HG03442 (cell line): ENCODE measurements at regions not wholly inside any gene's neighbourhood (a gene's known extent, or its start where the extent isn't known, plus 50 kb on each side); places are given as distances from the start of the nearest gene placed in this dataset.
"Not testable (repeated sequence)": the region's sequence is repeated elsewhere in the genome, so short reads cannot be mapped to it uniquely, and the experiment has no call there.

Experiments used
- ATAC-seq: cut with Tn5 transposase; IDR thresholded peaks from one replicate; pipeline ENCODE4 v1.9.1; 2021; ENCODE audit warnings: mild to moderate bottlenecking, moderate library complexity; ENCODE audit not compliant: unreplicated experiment

DNA sequence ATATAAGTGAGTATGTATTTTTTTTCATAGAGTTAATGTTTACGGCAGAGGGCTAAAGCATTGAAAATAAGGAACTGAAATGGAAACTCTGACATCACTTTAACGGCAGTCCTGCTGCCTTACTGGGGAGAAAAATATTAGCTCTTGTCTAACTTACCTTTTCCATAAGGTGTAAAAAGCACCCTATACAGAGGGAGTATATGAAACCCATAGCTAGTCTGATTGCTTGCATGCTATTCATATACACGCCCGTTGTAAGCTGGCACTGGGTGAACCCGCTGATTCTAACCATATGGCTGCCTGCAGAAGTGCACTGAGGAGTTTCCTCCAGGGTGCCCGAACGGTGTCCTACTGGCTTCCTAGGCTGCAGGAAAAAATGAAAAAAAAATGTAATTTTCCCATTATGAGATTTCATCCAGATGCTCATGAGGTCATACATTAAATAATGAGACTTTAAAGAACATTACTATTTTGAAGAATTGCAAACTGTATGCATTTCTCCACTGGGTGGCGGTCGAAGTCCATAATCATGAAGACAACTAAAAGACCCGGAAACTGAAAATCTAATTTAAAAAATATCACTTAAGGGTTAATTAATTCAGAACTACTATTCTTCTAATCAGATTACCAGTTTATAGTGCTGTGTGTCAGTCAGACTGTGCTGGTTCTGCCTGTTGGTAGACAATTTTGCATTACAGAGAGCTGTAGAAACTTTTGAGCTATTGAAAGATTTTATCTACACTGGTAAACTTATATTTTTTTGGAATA is 144.7 kb downstream of the ALX1 start:
- peak; percentile 82 for ATAC-seq

DNA sequence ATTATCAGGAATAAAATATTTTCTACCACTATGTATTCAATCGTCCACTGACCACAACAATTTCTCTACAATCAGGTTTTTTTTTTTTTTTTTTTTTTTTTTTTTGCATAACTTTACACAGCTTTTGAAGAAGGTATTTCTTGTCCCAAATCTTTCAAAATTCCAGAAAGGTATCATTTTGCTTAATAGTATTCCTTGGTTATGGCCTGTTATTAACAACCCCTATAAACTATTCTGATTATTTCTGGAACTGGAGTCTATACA is 145.3 kb downstream of the ALX1 start:
- no peak for ATAC-seq

- ATAC-seq: no peak
Observed at GRCh38 chr12:85425926-85426325, 145.9 kb downstream of the ALX1 start.

GRCh38 chr12:85433148-85433547 is 153.1 kb downstream of the ALX1 start:
- ATAC-seq: not testable (repeated sequence)

- ATAC-seq: no peak
Observed at GRCh38 chr12:85440271-85440670, 160.3 kb downstream of the ALX1 start.

- ATAC-seq: no peak
Observed at GRCh38 chr12:85441025-85441424, 161.0 kb downstream of the ALX1 start.

DNA sequence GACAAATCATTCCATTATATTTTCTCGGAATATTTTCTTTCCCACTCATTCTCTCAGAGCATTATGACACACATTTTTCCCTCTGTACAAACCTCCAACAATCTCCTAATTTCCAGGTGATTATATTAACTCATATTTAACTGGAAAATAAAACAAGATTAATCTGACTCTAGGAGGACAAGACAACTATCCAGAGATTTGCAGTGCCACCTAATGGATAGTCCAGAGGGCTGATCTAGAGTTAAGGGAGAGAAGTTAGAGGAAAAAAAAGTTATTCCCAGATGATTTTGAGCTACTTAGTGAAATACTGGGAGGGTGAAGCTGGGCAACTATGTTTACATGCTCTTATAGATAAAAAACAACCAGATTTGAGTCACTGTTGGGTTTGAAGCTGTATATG is 161.7 kb downstream of the ALX1 start:
- no peak for ATAC-seq

DNA sequence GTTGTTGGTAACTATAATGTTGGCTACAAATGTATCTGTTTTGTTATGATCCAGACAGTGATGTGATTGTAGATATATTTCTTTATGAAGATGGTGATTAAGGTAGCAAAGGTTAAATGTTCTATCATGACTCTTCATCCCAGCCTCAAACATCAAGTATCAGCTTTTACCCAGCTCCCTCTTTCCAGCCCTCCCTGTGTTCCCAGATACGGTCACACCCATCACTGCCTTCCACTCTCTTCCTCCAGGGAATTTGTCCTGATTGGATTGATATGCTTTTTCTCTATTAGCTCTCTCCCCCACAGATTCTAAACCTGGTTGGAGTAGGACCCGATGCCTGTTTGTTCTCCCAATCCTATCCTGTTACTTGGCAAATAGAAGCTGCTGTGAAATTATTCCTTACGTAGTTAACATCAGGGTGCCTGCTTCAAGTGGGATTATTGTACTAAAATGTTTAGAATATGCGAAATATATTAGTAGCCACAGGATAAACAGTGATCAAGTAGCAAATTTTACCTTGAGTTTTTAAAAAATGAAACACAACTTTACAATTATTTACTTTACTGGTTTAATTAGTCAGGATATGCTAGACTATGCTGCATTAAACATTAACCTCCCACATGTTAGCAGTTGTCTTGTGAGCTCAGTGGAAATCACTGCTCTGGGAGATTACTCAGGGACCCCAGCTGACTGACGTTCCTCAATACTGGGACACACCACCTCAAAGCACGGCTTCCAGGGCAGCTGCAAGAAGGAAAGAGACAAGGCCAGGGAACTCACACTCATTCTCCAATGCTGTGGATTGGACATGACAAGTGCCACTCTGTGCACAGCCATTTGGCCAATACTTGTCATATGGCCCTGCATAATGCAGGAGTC is 165.3 kb downstream of the ALX1 start:
- ATAC-seq: no peak

- ATAC-seq: no peak
Observed at GRCh38 chr12:85448031-85448430, 168.0 kb downstream of the ALX1 start.

DNA sequence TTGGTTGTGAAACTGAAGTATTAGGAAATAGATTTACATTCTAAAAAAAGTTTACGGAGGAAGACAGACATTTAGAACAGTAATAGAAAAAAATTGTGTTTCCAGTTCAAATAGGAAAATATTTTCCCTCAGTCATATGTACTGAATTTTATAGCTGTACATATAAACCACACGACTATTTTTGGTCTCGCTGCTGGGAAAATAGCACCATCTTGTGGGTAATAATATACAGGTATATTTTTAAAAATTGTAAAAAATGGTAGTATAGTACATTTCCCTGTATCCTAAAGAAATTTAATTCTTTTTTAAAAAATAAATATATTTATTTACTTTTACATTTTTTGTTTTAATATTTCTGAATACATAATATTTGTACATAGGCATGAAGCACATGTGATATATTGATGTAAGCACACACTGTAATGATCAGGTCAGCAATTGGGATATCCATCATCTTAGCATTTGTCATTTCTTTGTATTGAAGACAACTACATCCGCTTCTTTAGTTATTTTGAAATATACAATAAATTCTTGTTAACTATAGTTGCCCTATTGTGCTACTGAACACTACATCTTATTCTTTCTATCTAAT is 168.6 kb downstream of the ALX1 start:
- ATAC-seq: no peak

DNA sequence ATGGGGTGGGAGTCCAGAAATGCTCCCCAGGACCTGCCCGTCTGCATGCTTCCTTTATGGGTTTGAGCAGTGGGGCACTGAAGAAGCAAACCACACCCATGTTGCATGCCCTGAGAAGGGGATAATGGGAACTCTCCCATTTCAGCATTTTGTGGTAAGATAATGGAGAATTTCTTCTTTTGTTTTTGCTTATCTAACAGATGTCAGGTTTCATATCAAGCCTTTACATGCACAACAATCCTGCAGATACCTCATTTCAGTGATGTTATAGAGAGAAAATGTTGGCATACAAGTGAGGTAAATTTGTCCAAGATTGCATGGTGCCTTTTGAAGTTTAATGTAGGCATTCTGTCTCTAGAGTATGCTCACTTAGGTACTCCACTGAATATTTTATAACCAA is 177.0 kb downstream of the ALX1 start:
- no peak for ATAC-seq

- no peak for ATAC-seq
Observed at GRCh38 chr12:85461127-85461526, 181.1 kb downstream of the ALX1 start.

- ATAC-seq: no peak
Observed at GRCh38 chr12:85462888-85463287, 182.9 kb downstream of the ALX1 start.

DNA sequence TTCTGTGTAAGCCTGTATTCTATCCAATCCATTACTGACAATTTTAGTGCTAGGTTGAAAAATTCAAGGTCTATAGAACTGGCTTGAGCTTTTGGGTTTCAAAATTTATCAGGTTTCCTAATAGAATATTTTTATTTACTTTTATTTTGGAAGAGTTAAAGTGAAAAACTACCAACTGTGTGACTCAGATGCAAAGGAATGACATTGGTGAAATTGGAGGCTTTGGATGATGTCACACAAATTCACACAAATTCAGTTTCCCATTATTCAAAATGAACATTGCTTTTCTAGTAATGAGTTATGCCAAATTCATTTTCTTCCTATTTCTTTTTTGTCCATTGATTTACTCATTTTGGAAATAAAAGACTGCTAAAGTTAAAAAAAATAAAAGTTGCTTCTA is 186.9 kb downstream of the ALX1 start:
- ATAC-seq: no peak

DNA sequence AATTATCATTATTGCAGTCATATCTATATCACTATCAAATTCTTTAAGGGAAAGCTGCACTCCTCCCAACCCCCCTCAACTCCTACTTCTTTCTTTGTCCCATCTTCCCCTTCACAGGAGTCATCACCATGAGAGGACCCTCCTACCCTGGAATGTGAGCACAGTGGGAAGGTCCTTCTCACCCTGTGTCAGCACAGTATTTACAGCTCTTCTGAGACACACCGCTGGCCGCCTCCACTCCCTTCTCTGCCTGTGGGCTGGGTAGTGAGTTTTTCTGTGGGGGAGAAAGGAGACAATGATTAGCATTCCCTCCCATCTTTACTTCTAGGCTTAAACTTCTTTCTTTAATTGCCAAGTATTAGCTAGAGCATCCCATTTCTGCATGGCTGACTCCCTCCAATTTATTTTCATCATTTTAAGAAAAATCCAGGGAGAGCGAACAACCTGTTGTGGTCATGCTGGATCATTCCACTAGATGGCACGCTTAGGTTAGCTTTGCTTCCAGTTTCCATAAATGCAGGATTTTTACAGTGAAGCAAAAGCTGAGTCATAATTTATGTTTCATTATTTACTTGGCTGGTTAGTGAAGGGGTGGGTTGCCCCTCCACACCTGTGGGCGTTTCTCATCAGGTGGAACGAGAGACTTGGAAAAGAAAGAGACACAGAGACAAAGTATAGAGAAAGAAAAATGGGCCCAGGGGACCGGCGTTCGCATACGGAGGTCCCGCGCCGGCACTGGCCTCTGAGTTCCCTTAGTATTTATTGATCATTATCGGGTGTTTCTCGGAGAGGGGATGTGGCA is 188.5 kb downstream of the ALX1 start:
- peak; percentile 95 for ATAC-seq

DNA sequence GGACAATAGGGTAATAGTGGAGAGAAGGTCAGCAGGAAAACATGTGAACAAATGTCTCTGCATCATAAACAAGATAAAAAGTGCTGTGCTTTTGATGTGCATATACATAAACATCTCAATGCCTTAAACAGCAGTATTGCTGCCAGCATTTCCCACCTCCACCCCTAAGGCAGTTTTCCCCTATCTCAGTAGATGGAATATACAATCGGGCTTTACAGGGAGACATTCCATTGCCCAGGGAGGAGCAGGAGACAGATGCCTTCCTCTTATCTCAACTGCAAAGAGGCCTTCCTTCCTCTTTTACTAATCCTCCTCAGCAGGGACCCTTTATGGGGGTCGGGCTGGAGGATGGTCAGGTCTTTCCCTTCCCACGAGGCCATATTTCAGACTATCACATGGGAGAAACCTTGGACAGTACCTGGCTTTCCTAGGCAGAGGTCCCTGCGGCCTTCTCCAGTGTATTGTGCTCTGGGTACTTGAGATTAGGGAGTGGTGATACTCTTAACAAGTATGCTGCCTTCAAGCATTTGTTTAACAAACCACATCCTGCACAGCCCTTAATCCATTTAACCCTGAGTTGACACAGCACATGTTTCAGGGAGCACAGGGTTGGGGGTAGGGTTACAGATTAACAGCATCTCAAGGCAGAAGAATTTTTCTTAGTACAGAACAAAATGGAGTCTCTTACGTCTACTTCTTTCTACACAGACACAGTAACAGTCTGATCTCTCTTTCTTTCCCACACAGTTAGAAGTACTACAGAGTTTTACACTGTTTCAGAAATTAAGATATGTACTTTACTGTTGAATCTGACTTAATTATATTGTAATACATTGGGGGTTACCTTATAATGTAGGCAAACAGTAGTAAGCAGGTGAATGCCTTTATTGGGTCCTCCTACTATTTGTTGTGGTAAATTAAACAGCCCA is 189.4 kb downstream of the ALX1 start:
- not testable (repeated sequence) for ATAC-seq

GRCh38 chr12:85475277-85475676 is 195.3 kb downstream of the ALX1 start:
- ATAC-seq: not testable (repeated sequence)

DNA sequence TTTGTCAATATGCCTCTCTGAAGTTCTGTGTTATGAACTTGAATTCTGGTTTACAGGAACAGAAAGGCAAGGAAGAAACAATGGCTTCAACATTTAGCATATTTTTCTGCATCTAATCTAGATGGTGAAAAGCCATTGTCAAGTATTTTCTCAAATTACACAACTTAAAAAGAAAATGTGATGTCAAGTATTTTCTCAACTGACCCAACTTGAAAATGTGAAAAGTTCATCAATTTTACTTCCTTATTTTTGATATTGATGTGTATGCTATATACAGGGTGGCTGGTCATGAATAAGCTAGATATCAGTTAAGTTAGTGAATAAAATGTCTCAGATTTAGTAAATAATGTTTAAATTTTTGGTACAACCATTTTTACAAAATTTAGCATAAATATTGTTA is 196.7 kb downstream of the ALX1 start:
- ATAC-seq: no peak

GRCh38 chr12:85484387-85484786 is 204.4 kb downstream of the ALX1 start:
- ATAC-seq: peak; percentile 83

DNA sequence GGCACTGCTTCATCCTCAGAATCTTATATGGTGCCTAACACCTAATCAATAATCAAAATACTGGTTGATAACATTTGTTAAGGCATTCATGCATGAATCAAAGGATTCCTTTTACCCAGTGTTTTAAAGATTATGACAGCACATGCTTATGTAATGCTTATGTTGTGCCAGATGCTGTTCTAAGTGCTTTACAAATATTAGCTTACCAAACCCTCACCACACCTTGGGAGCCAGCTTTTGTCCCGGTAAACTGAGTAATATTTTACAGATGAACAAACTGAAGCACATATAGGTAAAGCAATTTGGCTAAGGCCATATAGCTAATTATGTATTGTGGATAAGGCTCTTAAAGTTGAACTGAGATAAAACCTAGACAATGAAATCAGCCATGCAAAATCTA is 209.2 kb downstream of the ALX1 start:
- ATAC-seq: no peak
